ENCODE measurements at regions not wholly inside any gene's neighbourhood (a gene's known extent, or its start where the extent isn't known, plus 50 kb on each side); places are given as distances from the start of the nearest gene placed in this dataset.
A peak's percentile ranks its signal among the peaks of the same experiment; 100 is the strongest.

GRCh38 chr9:97801180-97801579 is 51.8 kb upstream of the FOXE1 start:
- TF ChIP-seq EZH2phosphoT487 (conservative IDR thresholded peaks at IDR 0.05; ENCODE audit: low read length) = no peak
- no peak for TF ChIP-seq CTCF (IDR thresholded peaks at IDR 0.05; ENCODE audit: insufficient read depth, low read length, poor library complexity, severe bottlenecking)
- Histone ChIP-seq H3K9ac (ENCODE audit: low read length) (no peak overlapping the region), H3K27ac (ENCODE audit: low read depth, low read length) (no peak overlapping the region), H3K4me3 (ENCODE audit: insufficient read depth, low read length, poor library complexity, severe bottlenecking) (no peak overlapping the region), H4K20me1 (ENCODE audit: low read depth, low read length) (no peaks in the 10 kb centered on the region), H3K9me2 (replicated peaks; ENCODE audit: insufficient read depth, low read length) (no peaks in the 10 kb centered on the region), H3K79me2 (ENCODE audit: insufficient read depth, low read length) (no peaks in the 10 kb centered on the region), H3K4me2 (ENCODE audit: low read depth, low read length, poor library complexity, severe bottlenecking) (no peak overlapping the region), H3K36me3 (ENCODE audit: low read length) (no peaks in the 10 kb centered on the region), H3F3A (ENCODE audit: insufficient read depth) (no peaks in the 10 kb centered on the region), H2AFZ (ENCODE audit: low read depth, low read length, severe bottlenecking) (no peak overlapping the region), H3K9me3 (ENCODE audit: insufficient read depth, low read length) (no peaks in the 10 kb centered on the region), H3K27me3 (ENCODE audit: low read length) (no peaks in the 10 kb centered on the region)

GRCh38 chr9:97802276-97802675 is 50.8 kb upstream of the FOXE1 start:
- no peaks in the 10 kb centered on the region for H3K79me2 ChIP-seq (ENCODE audit: insufficient read depth, low read length)
- H3K36me3 ChIP-seq (ENCODE audit: low read length) = no peaks in the 10 kb centered on the region
- no peaks in the 10 kb centered on the region for H3F3A ChIP-seq (ENCODE audit: insufficient read depth)
- no peak overlapping the region for H2AFZ ChIP-seq (ENCODE audit: low read depth, low read length, severe bottlenecking)
- H3K4me3 ChIP-seq (ENCODE audit: insufficient read depth, low read length, poor library complexity, severe bottlenecking) = no peak overlapping the region
- no peaks in the 10 kb centered on the region for H4K20me1 ChIP-seq (ENCODE audit: low read depth, low read length)
- H3K9me3 ChIP-seq (ENCODE audit: insufficient read depth, low read length) = no peaks in the 10 kb centered on the region
- TF ChIP-seq EZH2phosphoT487 (conservative IDR thresholded peaks at IDR 0.05; ENCODE audit: low read length) (no peak), CTCF (IDR thresholded peaks at IDR 0.05; ENCODE audit: insufficient read depth, low read length, poor library complexity, severe bottlenecking) (no peak)
- H3K9me2 ChIP-seq (replicated peaks; ENCODE audit: insufficient read depth, low read length) = no peaks in the 10 kb centered on the region
- H3K4me2 ChIP-seq (ENCODE audit: low read depth, low read length, poor library complexity, severe bottlenecking) = no peak overlapping the region
- H3K27me3 ChIP-seq (ENCODE audit: low read length) = no peaks in the 10 kb centered on the region
- no peak overlapping the region for H3K9ac ChIP-seq (ENCODE audit: low read length)
- H3K27ac ChIP-seq (ENCODE audit: low read depth, low read length) = no peak overlapping the region

- Histone ChIP-seq H3K9ac (ENCODE audit: low read length) (peak overlapping the region; percentile 75), H4K20me1 (ENCODE audit: low read depth, low read length) (no peaks in the 10 kb centered on the region), H3K4me2 (ENCODE audit: low read depth, low read length, poor library complexity, severe bottlenecking) (peak overlapping the region; percentile 96), H3K79me2 (ENCODE audit: insufficient read depth, low read length) (no peaks in the 10 kb centered on the region), H2AFZ (ENCODE audit: low read depth, low read length, severe bottlenecking) (peak overlapping the region; percentile 98), H3K27ac (ENCODE audit: low read depth, low read length) (0 out of 2 replicates have a peak overlapping the region, but pooled peaks have one; percentile 23), H3K27me3 (ENCODE audit: low read length) (no peaks in the 10 kb centered on the region), H3K4me3 (ENCODE audit: insufficient read depth, low read length, poor library complexity, severe bottlenecking) (peak overlapping the region; percentile 69), H3K9me2 (replicated peaks; ENCODE audit: insufficient read depth, low read length) (no peaks in the 10 kb centered on the region), H3K36me3 (ENCODE audit: low read length) (no peaks in the 10 kb centered on the region), H3F3A (ENCODE audit: insufficient read depth) (no peaks in the 10 kb centered on the region), H3K9me3 (ENCODE audit: insufficient read depth, low read length) (no peaks in the 10 kb centered on the region)
- TF ChIP-seq CTCF (IDR thresholded peaks at IDR 0.05; ENCODE audit: insufficient read depth, low read length, poor library complexity, severe bottlenecking) = peak; percentile 22
- no peak for TF ChIP-seq EZH2phosphoT487 (conservative IDR thresholded peaks at IDR 0.05; ENCODE audit: low read length)
Observed at GRCh38 chr9:97803167-97804058, 49.6 kb upstream of the FOXE1 start.
